Bronchial epithelial cell (primary cell): ENCODE measurements at regions not wholly inside any gene's neighbourhood (a gene's known extent, or its start where the extent isn't known, plus 50 kb on each side); places are given as distances from the start of the nearest gene placed in this dataset.
A peak's percentile ranks its signal among the peaks of the same experiment; 100 is the strongest.

ENCODE experiments used
- DNase-seq: peaks from one replicate; pipeline ENCODE4 v3.0.0-alpha.2; 2010; ENCODE audit warnings: low read depth
- FAIRE-seq: peaks from 2 replicates; lab custom pipeline; 2011; peaks lifted over from hg19 to GRCh38; lab: Jason Lieb, UNC
- H3K27me3 ChIP-seq: 2 replicates; pipeline ENCODE4 v1.5.1; 2011; ENCODE audit warnings: low read length; ENCODE audit not compliant: control insufficient read depth, insufficient read depth
- H3K36me3 ChIP-seq: 2 replicates; pipeline ENCODE4 v1.5.1; 2011; ENCODE audit warnings: low read length; ENCODE audit not compliant: control insufficient read depth, insufficient read depth
- H3K4me3 ChIP-seq: 2 replicates; pipeline ENCODE4 v1.5.1; 2011; ENCODE audit warnings: mild to moderate bottlenecking, low read depth, low read length, control low read depth
- CTCF ChIP-seq: IDR thresholded peaks from 2 replicates; pipeline ENCODE4 v1.5.1; 2011; ENCODE audit warnings: mild to moderate bottlenecking, moderate library complexity, low read length, control low read depth, inconsistent platforms; ENCODE audit not compliant: insufficient read depth, severe bottlenecking

GRCh38 chr13:31068119-31068423 is 93.6 kb downstream of the HSPH1 start:
- Histone ChIP-seq H3K27me3 (no peaks in the 10 kb centered on the region), H3K36me3 (no peaks in the 10 kb centered on the region), H3K4me3 (no peak overlapping the region)
- TF ChIP-seq CTCF, result no peak
- DNase-seq, result no peak
- no peak for FAIRE-seq

- FAIRE-seq, result no peak
- TF ChIP-seq CTCF, result no peak
- Histone ChIP-seq H3K4me3 (no peak overlapping the region), H3K36me3 (no peaks in the 10 kb centered on the region), H3K27me3 (no peaks in the 10 kb centered on the region)
- DNase-seq, result peak; percentile 93
These were observed 94.1 kb downstream of the HSPH1 start for GRCh38 chr13:31067416-31068118.

GRCh38 chr13:31064636-31065035 is 97.1 kb downstream of the HSPH1 start:
- no peaks in the 10 kb centered on the region for H3K27me3 ChIP-seq
- H3K4me3 ChIP-seq, result no peak overlapping the region
- H3K36me3 ChIP-seq, result no peaks in the 10 kb centered on the region
- no peak for TF ChIP-seq CTCF
- DNase-seq, result no peak
- FAIRE-seq, result no peak

- Histone ChIP-seq H3K4me3 (no peak overlapping the region), H3K27me3 (no peaks in the 10 kb centered on the region), H3K36me3 (no peaks in the 10 kb centered on the region)
- peak; percentile 89 for DNase-seq
- no peak for TF ChIP-seq CTCF
- FAIRE-seq, result no peak
These were observed 97.9 kb downstream of the HSPH1 start for GRCh38 chr13:31063772-31064171.

GRCh38 chr13:31060655-31061054 is 101.0 kb downstream of the HSPH1 start:
- H3K27me3 ChIP-seq, result no peaks in the 10 kb centered on the region
- TF ChIP-seq CTCF, result no peak
- H3K36me3 ChIP-seq, result no peaks in the 10 kb centered on the region
- no peak for DNase-seq
- no peak overlapping the region for H3K4me3 ChIP-seq
- FAIRE-seq, result no peak

GRCh38 chr13:31060220-31060619 is 101.5 kb downstream of the HSPH1 start:
- Histone ChIP-seq H3K27me3 (no peaks in the 10 kb centered on the region), H3K36me3 (no peaks in the 10 kb centered on the region), H3K4me3 (no peak overlapping the region)
- DNase-seq, result no peak
- no peak for TF ChIP-seq CTCF
- no peak for FAIRE-seq
